DLD1 (cell line): ENCODE measurements at regions not wholly inside any gene's neighbourhood (a gene's known extent, or its start where the extent isn't known, plus 50 kb on each side); places are given as distances from the start of the nearest gene placed in this dataset.

Experiments
- in situ Hi-C: cut with HindIII; loops from 2 replicates; pipeline ENCODE4 v1.10.0; 2017; ENCODE audit warnings: low sequenced_read_pairs

DNA sequence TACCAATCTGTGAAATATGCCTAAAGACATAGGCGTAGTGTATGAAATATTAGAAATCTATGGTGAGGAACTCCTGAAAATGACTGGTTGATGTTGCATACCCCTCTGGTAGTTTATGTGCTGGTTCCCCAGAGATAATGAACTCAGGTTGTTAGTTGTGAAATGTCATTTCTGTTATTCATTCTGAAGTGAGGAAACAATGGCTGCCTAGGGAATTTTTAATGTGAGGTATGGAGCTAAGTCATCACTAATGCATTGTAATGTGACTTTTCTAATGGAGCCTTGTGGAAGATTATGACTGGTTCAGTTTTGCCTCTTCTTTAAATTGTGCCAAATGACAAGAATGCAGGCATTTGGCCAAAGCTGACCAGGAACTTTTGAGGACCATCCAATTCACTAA is 61.6 kb upstream of the RAB27B start:
- in situ Hi-C loops, result no loop called here

DNA sequence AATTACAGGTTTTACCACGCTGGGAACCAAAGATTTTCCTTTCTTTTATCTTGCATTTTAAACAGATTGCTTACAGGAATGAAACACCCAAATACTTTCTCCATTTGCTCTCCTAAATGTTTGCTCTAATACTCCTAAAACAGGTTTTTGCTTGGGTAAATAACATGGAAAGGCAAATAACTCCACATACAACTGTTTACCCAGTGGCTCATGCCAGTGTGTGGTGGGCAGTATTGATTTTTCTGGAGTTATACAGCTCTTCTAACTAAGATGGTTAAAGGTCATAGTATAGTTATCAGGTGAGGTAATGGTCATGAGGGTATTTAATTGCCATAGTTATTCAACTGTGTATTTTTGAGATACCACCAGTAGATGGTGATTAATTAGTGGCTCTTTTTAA is 61.2 kb upstream of the RAB27B start:
- in situ Hi-C loops, result no loop called here

GRCh38 chr18:54769526-54770464 is 58.5 kb upstream of the RAB27B start:
- in situ Hi-C loops, result no loop called here

DNA sequence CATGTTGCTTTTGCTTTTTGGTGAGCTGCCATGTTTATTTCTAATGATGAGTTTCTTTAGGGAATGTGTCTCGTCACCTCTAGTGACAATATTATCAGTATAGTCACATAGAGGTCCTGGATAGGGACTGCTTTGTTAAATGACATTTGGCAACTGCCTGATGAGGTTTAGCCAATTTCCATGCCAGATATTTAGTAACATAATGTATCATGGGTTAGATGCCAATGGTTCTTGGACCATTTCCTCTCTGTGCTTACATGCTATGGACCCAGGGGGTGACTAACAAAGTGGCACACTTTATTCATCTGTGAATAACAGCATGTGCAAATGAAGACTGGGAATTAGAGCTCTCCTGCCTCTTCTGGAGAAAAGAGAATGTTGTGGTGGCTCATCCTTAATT is 56.2 kb upstream of the RAB27B start:
- in situ Hi-C loops, result no loop called here

- in situ Hi-C loops, result no loop called here
These were observed 53.9 kb upstream of the RAB27B start for GRCh38 chr18:54774423-54774822.

DNA sequence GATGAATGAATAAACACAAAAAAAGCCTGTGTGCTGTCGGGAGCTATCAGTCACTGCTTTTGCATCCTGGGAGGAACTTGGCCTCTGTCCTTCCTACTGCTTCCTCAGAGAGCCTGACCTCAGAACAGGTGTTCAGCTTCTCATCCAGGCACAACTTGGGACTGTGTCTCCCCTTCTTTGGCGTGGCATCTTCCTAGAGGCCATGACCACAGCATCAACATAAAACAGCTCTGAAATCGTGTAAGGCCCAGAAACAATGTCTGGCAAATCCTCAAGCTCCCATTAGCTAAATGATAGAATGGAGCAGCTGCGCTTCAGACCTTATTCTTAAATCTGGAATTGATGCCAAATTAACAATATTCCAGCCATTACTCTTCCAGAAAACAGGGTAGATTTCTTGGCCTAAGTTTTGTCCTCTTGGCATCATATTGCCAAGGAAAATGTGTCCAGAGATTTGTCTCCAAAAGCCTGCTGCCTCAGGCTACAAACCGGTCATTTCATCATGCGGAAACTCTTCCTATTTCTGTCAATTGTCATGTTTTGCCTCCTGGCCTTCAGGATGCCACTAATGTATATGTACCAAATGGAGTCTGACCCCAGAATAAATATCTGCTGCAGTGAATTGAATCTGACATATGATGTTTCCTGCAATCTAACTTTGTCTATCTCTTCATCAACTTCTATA is 53.2 kb upstream of the RAB27B start:
- in situ Hi-C loops, result no loop called here

- in situ Hi-C loops, result no loop called here
These were observed 52.6 kb upstream of the RAB27B start for GRCh38 chr18:54775686-54776085.

DNA sequence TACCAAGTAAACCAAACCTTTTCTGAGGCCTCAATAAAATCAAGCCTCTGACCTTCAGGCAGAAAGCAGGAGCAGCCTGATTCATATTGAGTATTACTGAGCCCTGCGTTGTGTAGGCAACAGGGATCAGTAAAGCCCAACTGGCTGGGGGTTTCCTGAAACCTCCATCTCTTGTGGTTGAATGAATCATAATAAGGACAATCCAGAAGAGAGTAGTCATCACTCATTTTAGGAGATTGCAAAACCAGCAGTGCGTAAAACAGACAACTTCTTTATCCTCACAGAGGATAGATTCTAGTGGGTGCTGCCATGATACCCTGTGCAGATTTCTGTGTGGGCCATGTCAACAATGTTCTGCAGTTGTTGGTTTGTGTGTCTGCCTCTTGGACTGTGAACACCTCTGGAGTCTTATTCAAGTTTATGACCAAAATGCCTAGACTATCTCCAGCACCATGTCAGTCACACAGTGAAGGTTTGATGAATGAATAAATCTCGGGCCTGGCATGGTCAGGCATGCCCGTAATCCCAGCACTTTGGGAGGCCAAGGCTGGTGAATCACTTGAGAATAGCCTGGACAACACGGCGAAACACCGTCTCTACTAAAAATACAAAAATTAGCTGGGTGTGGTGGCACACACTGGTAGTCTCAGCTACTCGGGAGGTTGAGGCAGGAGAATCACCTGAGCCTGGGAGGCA is 51.8 kb upstream of the RAB27B start:
- in situ Hi-C loops, result no loop called here

- in situ Hi-C loops, result no loop called here
These were observed 51.0 kb upstream of the RAB27B start for GRCh38 chr18:54777118-54777791.

DNA sequence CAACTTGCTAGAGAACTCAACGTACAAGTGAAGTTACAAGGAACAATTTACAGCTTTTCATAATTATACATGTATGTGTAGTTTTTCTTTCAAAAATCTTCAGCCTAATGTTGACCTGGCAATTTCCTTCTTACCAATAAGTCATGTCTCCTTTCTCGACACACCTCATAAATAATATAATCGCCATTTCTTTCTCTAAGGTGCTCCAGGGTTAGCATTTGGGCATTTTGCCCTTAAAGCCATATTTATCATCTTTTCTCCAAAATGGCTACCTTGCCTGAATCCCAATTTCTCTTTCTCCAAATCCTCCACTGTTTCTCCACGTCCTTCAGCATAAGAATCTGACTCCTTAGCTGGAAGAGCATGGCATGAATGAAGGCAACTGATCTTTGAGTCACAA is 50.3 kb upstream of the RAB27B start:
- in situ Hi-C loops, result no loop called here
